ENCODE measurements at regions not wholly inside any gene's neighbourhood (a gene's known extent, or its start where the extent isn't known, plus 50 kb on each side); places are given as distances from the start of the nearest gene placed in this dataset.

DNA sequence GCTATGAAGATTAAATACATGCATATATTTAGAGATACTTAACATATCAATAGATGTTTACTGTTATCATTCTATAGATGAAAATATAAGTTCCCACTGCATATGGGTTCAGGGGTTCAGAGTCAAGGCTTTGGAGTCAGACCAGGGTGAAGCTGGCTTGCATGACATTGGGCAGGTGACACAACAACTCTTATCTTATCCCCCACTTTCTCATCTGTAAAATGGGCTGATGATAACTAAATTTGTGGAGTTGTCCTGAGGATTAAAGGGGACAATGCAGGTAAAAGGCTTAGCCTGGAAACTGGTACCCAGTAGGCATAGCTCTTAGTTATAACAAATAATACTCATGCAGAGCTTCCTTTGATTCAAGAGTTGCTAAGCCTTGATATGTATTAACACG lies 72.6 kb upstream of the BRINP1 start:
- Histone ChIP-seq H3K4me3 (no peak overlapping the region), H3K27ac (no peak overlapping the region), H3K36me3 (no peaks in the 10 kb centered on the region), H3K4me1 (no peaks in the 10 kb centered on the region), H3K9me3 (no peaks in the 10 kb centered on the region), H3K27me3 (no peaks in the 10 kb centered on the region)
- DNase-seq: no peak
- intact Hi-C loops (cut with DNase I; ENCODE audit: low total_unique reads): no loop called here
- TF ChIP-seq, protein P1, sequence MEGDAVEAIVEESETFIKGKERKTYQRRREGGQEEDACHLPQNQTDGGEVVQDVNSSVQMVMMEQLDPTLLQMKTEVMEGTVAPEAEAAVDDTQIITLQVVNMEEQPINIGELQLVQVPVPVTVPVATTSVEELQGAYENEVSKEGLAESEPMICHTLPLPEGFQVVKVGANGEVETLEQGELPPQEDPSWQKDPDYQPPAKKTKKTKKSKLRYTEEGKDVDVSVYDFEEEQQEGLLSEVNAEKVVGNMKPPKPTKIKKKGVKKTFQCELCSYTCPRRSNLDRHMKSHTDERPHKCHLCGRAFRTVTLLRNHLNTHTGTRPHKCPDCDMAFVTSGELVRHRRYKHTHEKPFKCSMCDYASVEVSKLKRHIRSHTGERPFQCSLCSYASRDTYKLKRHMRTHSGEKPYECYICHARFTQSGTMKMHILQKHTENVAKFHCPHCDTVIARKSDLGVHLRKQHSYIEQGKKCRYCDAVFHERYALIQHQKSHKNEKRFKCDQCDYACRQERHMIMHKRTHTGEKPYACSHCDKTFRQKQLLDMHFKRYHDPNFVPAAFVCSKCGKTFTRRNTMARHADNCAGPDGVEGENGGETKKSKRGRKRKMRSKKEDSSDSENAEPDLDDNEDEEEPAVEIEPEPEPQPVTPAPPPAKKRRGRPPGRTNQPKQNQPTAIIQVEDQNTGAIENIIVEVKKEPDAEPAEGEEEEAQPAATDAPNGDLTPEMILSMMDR (IDR thresholded peaks at IDR 0.05): no peak

DNA sequence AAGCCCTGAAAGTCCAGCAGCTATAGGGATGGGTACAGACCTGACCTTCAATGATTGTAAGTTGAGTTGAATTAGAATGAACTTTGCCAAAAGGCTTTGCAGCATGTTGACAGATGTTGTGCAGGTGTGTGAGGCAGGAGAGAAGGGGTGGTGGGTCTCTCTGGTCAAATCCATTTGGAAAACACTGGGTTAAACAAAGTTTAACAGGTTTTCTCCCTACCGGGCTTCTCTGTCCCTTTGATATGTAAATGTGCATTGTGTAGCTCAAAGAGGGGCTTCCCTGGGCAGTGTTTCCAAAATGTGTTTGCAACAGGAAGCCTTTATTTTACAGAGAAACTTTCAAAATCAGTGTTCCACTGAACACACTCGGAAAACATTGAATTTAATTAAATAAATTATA lies 72.1 kb upstream of the BRINP1 start:
- DNase-seq: no peak
- Histone ChIP-seq H3K4me1 (no peaks in the 10 kb centered on the region), H3K9me3 (no peaks in the 10 kb centered on the region), H3K4me3 (no peak overlapping the region), H3K27ac (no peak overlapping the region), H3K27me3 (no peaks in the 10 kb centered on the region), H3K36me3 (no peaks in the 10 kb centered on the region)
- intact Hi-C loops (cut with DNase I; ENCODE audit: low total_unique reads): no loop called here
- TF ChIP-seq, protein P1 (IDR thresholded peaks at IDR 0.05): no peak

DNA sequence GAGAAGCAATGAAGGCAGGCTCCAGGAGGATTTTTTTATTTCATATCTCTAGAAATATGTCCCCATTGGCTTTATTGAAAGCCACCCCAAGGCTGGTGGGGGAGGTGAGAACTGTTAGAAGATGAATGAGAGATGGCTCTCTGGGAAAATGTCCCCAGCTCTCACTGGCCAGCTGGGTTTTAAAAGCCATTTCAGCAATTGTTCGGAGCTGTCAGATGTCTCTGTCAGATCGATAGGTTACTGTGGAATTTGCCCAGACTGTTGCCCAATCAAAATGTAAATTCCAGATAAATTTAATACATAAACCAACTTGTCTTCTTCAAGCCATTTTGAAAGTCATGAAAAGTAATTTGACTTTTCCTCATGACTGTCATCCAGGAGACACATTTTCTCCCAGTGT lies 67.0 kb upstream of the BRINP1 start:
- H3K27ac ChIP-seq: no peak overlapping the region
- no peak overlapping the region for H3K4me3 ChIP-seq
- no peaks in the 10 kb centered on the region for H3K9me3 ChIP-seq
- intact Hi-C loops (cut with DNase I; ENCODE audit: low total_unique reads): no loop called here
- H3K36me3 ChIP-seq: no peaks in the 10 kb centered on the region
- DNase-seq: no peak
- TF ChIP-seq, protein P1 (IDR thresholded peaks at IDR 0.05): no peak
- H3K27me3 ChIP-seq: no peaks in the 10 kb centered on the region
- H3K4me1 ChIP-seq: peaks cover 0 to 3% (median 0%) of the 10 kb centered on the region in 4 donors

DNA sequence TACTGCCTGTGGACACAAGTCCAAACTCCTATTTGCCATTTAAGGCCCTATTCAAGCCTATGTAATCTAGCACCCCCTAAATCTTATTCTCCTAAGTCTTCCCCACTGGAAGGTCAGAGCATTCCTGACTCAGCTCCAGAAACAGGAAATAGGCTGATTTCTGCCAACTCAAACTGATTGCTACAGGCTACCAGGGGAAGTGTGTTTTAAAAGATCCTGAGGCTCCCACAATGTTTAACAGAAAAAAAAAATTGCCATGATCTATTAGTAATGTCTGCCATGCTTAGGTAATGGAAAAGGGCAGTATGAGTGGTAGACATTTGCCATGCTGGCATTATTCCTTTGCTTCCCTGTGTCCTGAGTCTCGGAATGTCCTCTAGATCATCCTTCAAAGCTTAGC lies 65.8 kb upstream of the BRINP1 start:
- TF ChIP-seq, protein P1 (IDR thresholded peaks at IDR 0.05): no peak
- Histone ChIP-seq H3K36me3 (no peaks in the 10 kb centered on the region), H3K4me3 (no peak overlapping the region), H3K9me3 (no peaks in the 10 kb centered on the region), H3K27ac (no peak overlapping the region), H3K4me1 (peaks cover 0 to 10% (median 0%) of the 10 kb centered on the region in 4 donors), H3K27me3 (no peaks in the 10 kb centered on the region)
- intact Hi-C loops (cut with DNase I; ENCODE audit: low total_unique reads): no loop called here
- no peak for DNase-seq

DNA sequence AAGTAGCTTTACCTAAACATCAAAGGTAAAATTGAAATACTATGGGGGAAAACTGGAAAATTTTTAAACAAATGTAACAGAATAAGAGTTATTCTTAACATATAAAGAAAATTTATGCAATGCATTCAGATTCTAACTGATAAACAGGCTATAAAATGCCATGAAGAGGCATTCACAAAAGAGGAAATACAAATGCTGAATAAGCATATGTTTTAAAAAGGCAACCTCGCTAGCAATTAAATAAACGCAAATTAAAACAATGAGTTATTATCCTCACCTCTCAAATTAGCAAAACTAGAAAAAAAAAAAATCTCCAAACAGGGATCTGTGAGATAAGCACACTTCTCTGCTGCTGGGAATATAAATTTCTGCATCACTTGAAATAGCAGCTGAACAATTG lies 63.2 kb upstream of the BRINP1 start:
- TF ChIP-seq, protein P1 (IDR thresholded peaks at IDR 0.05): no peak
- peaks cover 0 to 3% (median 0%) of the 10 kb centered on the region in 3 donors for H3K9me3 ChIP-seq
- intact Hi-C loops (cut with DNase I; ENCODE audit: low total_unique reads): no loop called here
- no peak overlapping the region for H3K4me3 ChIP-seq
- H3K27me3 ChIP-seq: no peaks in the 10 kb centered on the region
- peaks cover 0 to 10% (median 0%) of the 10 kb centered on the region in 4 donors for H3K4me1 ChIP-seq
- no peak overlapping the region for H3K27ac ChIP-seq
- DNase-seq: no peak
- no peaks in the 10 kb centered on the region for H3K36me3 ChIP-seq

DNA sequence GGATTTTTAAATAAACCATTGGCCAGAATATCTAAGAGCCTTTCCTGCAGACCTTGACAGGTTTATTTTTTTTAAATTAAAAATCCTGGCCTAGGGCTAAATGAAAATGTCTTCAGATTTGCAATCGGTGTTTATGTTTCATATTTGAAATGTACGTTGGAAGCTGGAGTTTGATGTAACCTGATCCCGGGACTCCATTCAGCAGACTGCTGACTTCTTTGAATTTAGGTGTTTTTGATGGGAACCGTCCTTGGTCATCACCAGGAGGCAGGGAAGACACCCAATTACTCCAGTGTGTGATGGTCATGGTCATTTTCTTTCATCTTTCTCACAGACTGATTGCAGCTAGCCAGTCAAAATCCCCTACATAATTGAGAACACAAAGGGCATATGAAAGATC lies 60.1 kb upstream of the BRINP1 start:
- no peaks in the 10 kb centered on the region for H3K27me3 ChIP-seq
- no peaks in the 10 kb centered on the region for H3K36me3 ChIP-seq
- TF ChIP-seq, protein P1 (IDR thresholded peaks at IDR 0.05): no peak
- H3K4me3 ChIP-seq: no peak overlapping the region
- intact Hi-C loops (cut with DNase I; ENCODE audit: low total_unique reads): no loop called here
- H3K27ac ChIP-seq: no peak overlapping the region
- peaks cover 0 to 6% (median 0%) of the 10 kb centered on the region in 3 donors for H3K9me3 ChIP-seq
- DNase-seq: no peak
- H3K4me1 ChIP-seq: peaks cover 0 to 10% (median 0%) of the 10 kb centered on the region in 4 donors
